PC-9 (cell line): ENCODE measurements at regions not wholly inside any gene's neighbourhood (a gene's known extent, or its start where the extent isn't known, plus 50 kb on each side); places are given as distances from the start of the nearest gene placed in this dataset.

ENCODE experiments used
- CTCF ChIP-seq: fragments of 200-600 bp; sonication (generic); conservative IDR thresholded peaks from 2 replicates; pipeline ENCODE4 v1.6.1; 2017; ENCODE audit warnings: mixed run types, antibody characterized with exemption, mild to moderate bottlenecking, moderate library complexity
- EZH2 ChIP-seq: fragments of 200-600 bp; sonication (generic); IDR thresholded peaks from 2 replicates; pipeline ENCODE4 v1.8.0; 2017; ENCODE audit warnings: antibody characterized with exemption, low read depth

- no peak for TF ChIP-seq CTCF
- TF ChIP-seq EZH2, result no peak
Observed at GRCh38 chr20:57860576-57860975, 150.8 kb upstream of the PMEPA1 start.
